SH-SY5Y (cell line): ENCODE measurements at regions not wholly inside any gene's neighbourhood (a gene's known extent, or its start where the extent isn't known, plus 50 kb on each side); places are given as distances from the start of the nearest gene placed in this dataset.

Source experiments
- GATA2 ChIP-seq: IDR thresholded peaks from 2 replicates; pipeline ENCODE4 v1.6.1; 2011; ENCODE audit warnings: mild to moderate bottlenecking, low read depth, low read length
- GATA3 ChIP-seq: IDR thresholded peaks from 2 replicates; pipeline ENCODE4 v1.6.1; 2011; ENCODE audit warnings: low read depth, mild to moderate bottlenecking, low read length, moderate library complexity

DNA sequence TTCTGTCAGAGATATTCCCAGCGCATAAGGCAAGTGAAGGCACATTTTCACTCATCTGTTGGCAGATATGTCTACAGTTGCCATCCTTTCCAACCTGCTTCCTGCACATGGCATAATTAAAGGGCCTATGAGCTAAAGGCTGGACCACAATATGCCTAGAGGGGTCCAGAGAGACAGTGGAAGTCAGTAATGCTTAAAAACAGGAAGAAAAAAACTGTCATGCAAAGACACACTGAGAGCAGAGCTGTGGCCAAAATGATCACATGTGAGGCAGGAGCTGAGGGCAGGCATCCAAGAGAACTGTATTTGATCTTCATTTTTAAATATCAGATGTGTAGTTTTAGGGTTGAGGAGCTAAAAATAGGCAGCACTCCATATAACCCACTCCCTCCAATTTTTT is 125.0 kb upstream of the BACH2 start:
- TF ChIP-seq GATA3 (no peak), GATA2 (no peak)

DNA sequence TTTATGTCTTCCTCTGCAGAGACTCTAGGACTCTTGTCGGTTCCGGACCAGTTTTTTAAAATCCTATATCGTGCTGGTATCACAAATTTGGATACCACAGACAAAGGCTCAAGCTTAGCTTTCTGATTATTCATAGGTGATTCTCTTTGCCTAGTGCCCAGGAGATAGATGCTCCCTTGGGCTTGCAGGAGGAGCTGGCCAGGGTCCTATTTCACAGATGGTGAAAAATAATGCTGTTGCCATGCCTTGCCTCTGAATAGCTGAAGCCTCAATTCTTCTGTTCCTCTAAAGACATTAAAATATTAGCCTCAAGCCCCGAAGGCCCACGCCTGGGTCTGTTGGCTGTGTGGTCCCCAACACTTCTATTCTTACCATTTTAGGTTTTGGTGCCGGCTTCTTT is 123.9 kb upstream of the BACH2 start:
- no peak for TF ChIP-seq GATA3
- TF ChIP-seq GATA2, result no peak

DNA sequence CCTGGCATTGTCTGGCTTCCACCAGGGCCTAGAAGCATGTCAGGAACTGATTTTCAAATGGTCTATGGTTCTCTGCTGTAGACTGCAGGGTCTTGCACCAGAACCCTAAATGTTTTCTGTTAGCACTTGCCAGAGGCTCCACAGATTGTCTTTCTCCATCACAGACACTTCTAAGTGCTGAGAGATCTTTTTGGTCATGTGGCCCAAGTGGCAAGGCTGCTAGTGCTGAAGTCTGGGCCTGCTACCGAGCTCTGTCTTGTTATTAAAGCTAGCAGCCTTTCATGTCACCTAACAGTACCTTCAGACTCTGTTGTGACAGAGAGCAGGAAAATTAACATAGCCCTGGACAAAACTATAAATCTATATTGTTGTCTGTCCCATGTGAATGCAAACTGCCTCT is 120.7 kb upstream of the BACH2 start:
- no peak for TF ChIP-seq GATA3

DNA sequence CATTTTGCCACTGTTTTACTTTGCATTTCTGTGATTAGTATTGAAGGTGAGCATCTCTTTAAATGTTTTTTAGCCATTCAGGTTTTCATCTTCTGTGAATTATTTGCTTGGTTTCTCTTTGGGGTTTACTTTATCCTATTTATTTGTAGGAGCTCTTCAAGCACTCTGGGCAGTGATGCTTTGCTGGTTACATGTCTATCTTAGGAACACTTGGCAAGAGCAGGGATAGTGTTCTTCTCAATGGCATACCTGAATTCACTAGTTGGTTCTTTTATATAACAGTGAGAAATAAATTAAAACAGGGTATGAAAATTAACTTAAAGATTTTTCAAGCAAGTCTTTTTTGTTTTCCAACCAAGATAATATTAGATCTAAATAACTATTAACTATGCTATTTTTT is 119.7 kb upstream of the BACH2 start:
- TF ChIP-seq GATA3 (no peak), GATA2 (no peak)

DNA sequence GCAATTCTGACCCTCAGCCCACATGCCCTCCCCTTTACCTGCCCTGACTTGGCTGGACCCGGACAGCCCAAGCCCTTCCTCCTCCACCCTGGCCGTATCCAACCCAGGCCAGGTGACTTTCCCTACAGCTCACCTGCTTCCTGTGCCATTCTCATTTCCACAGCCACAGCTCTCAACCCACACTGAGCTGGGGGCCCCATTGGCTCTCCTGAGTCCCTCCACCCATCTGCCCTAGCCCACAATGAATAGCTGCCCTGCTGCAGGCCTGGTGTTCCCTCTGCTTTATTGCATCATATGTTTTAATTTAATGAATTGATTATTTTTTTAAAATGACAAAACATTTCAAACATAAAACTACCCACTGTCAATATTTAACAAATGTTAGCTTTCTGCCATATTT is 118.5 kb upstream of the BACH2 start:
- no peak for TF ChIP-seq GATA3
- TF ChIP-seq GATA2, result no peak

DNA sequence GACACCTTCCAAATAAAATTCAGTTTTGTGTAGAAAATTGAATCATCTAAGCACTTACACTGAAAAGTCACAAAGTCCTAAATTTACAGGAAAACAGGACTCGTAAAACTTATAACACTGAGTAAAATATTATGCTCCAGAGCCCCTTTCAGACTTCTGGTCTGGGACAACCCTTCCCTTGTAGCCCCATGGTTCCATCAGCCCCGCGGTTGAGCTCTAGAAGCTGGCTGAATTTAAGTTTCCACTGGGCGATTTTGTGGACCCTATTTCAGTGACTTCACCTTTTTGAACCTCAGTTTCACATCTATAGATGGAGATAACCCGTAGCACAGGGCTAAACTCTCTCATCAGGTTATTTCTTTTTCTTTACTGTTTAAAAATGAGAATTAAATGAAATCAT is 117.7 kb upstream of the BACH2 start:
- TF ChIP-seq GATA2 (no peak), GATA3 (no peak)

DNA sequence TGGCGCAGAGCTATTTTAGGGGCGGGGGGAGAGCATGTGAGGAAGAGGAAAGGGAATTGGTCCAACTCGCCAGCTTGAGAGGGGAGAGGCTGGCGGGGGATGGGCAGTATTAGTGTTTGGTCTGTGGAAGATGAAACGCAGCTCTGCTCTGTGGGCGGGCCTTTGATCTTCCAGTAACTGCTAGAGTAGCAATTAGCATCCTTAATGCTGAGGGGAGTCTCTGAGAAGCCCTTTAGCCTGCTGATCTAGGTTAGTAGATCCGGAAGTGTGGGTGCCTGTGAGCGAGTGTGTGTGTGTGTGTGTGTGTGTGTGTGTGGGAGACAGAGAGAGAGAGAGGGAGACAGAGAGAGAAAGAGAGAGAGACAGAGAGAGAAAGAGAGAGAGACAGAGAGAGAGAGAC is 117.2 kb upstream of the BACH2 start:
- TF ChIP-seq GATA2, result no peak
- no peak for TF ChIP-seq GATA3

DNA sequence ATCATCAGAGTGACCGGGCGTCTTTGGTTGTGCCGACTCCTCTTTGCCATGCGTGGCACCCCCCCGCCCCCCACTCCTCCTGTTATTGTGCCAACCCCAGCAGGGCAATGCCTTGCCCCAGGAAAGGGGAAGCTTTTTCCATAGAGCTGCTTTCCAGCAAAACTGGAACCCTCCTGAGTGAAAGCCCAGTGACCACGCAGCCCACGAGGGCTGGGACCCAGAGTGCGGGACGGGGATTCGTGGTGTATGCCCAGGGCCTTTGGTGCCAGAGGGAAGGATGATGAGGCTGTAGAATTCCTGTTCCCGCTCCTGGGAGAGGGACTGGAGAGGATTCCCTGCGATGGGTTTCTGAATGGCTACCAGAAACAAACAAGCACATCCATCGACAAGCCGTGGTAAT is 116.8 kb upstream of the BACH2 start:
- TF ChIP-seq GATA3 (no peak), GATA2 (no peak)

DNA sequence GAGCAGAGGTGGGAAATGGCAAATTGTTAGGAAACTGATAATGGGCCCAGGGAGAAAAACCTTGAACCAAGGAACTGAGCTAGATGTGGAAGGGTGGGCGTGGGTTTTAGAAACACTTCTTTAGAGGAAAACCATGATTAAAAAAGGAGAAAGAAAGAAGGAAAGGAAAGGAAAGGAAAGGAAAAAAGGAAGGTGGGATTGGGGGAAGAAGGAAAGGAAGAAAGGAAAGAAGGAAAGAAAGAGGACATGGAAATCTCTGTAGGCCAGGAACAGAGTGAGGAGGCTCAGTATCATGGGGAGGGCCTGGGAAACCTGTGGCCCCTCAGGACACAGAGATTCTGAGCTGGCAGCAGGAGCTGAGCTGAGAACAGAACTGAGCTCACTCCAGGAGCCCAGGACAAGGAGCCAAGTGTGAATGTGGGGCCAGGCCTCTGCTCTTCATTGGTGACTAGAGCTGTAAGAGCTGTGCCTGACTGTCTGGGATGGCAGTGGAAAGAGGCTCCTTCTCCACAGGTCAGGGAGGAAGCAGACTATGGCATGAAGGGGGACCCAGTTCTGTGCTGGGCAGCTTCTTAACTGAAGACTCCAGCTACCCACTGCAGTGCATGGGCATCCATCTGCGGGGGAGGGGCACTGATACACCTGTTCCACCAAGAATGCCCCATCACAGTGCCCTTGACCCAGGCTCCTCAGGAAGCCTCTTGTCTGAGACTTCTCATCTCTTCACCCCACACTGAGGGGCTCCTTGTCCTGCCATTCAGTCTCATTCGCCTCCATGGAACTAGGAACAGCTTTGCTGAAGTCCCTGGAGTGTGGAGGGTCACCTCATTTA is 116.1 kb upstream of the BACH2 start:
- TF ChIP-seq GATA3, result no peak
- no peak for TF ChIP-seq GATA2

DNA sequence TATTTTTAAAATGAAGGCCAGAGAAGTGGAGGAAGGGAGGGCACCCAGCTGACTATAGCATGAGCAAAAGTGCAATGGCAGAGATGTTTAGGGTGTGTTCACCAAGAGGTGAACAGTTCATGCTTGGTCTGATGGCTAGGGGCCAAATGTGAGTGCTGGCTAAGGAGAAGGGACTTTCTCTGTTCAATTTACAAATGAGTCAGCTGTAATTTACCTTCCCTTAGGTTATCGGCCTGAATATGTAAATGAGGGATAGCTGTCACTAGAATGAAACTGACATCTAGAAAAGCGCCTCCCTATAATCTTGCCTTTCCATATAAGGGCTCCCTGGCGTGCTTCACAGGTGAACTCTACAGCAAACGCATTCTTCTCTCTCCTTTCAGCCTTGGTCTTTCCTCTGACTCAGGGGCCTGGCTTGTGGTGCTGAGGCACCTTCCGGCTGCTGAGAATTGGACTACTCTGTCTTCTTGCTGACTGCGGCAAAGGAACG is 114.7 kb upstream of the BACH2 start:
- no peak for TF ChIP-seq GATA3
- TF ChIP-seq GATA2, result no peak

DNA sequence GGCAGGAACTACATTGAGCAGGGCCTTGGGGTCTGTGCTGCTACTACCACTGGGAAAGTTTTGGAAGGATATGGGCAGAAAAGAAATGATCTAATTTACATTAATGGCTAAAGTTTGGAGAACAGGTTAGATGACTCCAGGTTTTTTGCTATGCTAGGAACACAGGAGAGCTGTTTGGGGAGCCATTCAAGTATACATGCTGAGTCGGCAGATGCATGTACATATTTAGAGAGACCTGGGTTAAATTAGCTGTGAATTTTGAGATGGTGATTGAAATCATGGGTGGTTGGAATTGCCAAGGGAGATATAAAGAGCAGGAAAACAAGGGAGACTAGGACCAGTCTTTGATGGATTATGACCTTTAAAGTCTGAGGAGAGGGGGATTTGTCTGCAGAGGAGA is 113.1 kb upstream of the BACH2 start:
- no peak for TF ChIP-seq GATA3
- TF ChIP-seq GATA2, result no peak

DNA sequence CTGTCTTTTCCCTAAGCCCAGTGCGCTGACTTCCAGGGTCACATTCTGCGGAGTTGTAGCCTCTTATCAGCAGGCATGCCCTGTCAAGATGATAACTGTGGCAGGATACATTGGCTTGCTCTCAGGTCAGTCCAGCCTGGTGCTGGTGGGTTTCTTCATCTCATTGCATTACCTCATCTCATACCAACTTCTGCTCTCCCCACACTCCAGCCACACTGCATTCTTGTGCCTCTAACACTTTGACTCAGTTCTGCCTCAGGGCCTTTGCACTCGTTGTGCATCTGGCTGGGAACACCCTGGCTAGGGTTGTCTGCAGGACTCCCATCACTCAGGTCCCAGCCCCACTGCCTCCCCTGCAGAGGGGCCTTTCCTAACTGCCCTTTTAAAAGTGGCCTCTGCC is 110.3 kb upstream of the BACH2 start:
- no peak for TF ChIP-seq GATA3
- no peak for TF ChIP-seq GATA2

DNA sequence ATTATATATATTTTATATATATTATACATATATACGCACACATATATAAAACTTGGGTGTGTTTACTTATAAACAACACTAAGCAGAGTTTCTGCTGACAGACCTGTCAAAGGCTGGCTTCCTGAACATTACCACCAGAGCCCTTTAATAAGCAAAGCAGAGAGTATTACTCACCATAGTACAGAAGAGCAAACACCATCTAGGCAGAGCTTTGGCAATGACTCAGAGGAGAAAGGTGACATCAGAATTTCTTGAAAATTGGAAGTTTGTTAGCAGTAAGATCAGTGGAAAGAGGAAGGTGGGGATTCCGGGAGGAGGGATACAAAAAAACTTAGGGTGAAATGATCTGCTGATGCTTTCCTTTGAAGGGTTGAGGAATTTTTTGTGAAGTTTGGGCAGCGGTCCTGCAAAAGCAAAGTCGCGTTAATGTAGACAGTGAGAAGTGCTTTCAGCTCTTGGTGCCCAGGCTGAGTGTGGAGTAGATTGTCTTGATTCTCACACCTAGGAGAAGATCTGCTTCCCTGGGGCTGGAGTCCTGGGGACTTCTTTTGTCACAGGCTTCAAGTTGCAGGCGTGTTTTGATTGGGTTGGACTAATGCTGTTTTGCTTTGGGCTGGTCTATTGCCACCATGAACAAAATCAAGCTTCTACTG is 109.6 kb upstream of the BACH2 start:
- TF ChIP-seq GATA2 (no peak), GATA3 (no peak)

DNA sequence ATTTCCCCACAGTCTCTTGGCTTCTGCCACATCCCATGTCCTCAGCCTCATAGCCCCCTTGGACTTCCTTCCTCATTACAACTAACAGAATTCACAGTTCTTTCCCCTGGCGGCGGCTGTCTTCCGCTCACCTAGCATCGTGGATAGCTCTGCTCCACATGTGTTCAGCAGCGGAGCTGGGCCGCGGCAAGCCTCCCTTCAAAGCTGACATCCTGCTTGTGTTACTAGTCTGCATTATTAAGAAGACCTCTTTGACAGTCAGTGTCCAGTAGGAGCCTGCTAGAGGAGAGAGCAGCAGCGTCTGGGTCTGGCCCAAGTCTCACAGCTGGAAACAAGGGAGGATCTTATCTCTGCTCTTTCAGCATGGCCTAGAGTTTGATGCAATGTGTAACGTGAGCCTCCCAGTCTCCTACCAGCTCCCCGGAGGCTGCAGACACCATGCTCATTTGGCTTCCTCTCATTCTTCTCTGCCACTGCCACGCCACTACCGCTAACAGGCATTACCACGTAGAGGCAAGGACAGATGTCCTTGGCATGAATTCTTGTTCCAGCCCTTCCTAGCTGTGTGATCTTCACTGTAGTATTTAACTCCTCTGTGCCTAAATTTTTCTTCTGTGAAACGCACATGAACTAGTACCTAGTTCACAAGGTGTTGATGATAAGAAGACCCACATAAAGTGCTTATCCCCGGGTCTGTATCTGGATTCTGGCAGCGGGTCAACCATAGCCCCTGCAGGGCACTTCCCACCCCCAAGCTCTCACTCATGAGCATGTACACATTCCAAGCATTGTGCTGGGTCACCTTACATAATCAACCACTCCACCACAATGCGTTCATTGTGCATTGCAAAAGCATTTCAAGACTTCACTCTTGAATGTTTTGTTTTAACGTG is 107.1 kb upstream of the BACH2 start:
- peak; percentile 75 for TF ChIP-seq GATA2
- no peak for TF ChIP-seq GATA3

DNA sequence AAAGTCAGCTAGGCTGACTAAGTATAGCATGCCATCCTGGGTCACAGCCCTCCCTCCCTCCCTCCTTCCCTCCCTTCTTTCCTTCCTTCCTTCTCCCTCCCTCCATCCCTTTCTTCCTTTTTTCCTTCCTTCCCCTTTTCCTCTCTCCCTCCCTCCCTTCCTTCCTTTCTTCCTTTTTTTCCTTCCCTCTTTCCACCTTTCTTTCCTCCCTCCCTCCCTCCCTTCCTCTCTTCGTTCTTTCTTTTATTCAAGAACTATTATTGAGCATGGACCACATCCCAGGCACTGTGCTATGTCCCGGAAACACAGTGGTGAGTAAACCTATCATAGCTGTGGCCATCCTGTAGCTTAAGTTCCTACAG is 106.2 kb upstream of the BACH2 start:
- no peak for TF ChIP-seq GATA2
- no peak for TF ChIP-seq GATA3
